ENCODE measurements at regions not wholly inside any gene's neighbourhood (a gene's known extent, or its start where the extent isn't known, plus 50 kb on each side); places are given as distances from the start of the nearest gene placed in this dataset.

DNA sequence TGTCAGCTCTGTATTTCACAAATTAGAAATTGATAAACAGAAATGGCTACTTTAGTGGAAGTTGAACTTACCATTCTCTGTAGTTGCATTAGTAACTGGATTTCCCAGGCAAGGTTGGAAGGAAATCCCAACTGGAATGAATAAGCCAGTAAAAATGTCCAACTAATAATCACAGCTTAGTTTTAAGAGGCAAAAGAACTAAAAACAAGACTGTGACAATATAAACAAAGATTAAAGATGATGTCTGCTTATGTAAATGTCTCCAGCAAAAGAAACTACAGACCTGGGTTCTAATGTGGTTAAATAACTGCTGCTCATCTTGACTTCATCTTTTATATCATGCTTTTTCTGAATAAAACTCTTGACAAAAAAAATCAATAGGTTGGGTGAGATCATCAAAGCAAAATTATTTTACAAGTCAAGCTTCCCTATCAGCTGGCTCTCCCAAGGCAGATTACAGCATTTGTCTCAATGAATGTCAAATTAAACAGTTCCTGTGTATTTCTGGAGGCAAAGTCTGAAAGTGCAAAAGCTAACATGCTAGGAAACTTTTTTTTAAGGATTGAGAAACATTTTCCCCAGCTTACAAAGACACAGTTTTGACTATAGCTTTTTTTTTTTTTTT, 62.3 kb upstream of the HMHB1 start:
- Histone ChIP-seq H3K27me3 (no peaks in the 10 kb centered on the region), H3K4me1 (peaks cover 0 to 8% (median 5%) of the 10 kb centered on the region in 4 donors), H3K9me3 (no peaks in the 10 kb centered on the region), H3K36me3 (no peaks in the 10 kb centered on the region), H3K4me3 (no peak overlapping the region), H3K27ac (no peak overlapping the region)
- intact Hi-C loops (cut with DNase I): no loop called here
- no peak for TF ChIP-seq POLR2A (IDR thresholded peaks at IDR 0.05)
- no peak for TF ChIP-seq EP300 (IDR thresholded peaks at IDR 0.05)
- no peak for TF ChIP-seq CTCF (IDR thresholded peaks at IDR 0.05)
- peak in 1 of 4 donors; percentile 12 for TF ChIP-seq POLR2AphosphoS5 (IDR thresholded peaks at IDR 0.05)
- no peak for DNase-seq

DNA sequence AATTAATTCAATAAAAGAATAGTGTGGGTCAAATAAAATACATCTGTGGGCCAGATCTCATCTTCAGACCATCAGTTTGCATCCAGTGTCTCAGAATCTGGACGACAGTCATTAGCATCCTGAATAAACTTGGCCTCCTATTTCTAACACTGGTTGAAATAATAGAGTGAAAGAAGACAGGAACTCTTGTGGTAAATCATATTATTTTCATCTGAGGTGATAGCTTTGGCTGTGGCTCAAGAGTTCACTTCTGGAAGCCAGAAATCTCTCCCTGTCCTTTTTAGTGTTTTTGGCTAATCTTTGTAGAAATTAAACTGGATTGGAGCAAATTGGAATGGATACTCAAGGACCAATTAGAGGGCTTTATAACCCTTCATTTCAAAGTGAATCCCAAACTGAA, 63.4 kb upstream of the HMHB1 start:
- no peak for DNase-seq
- TF ChIP-seq POLR2AphosphoS5 (IDR thresholded peaks at IDR 0.05): no peak
- TF ChIP-seq CTCF (IDR thresholded peaks at IDR 0.05): no peak
- no peak for TF ChIP-seq EP300 (IDR thresholded peaks at IDR 0.05)
- 73 to 80% methylated on average over 1 of the region's 1 CpG for WGBS, 2 donors
- no peaks in the 10 kb centered on the region for H3K9me3 ChIP-seq
- peaks cover 0 to 8% (median 5%) of the 10 kb centered on the region in 4 donors for H3K4me1 ChIP-seq
- intact Hi-C loops (cut with DNase I): no loop called here
- H3K4me3 ChIP-seq: no peak overlapping the region
- H3K27me3 ChIP-seq: no peaks in the 10 kb centered on the region
- H3K27ac ChIP-seq: no peak overlapping the region
- H3K36me3 ChIP-seq: no peaks in the 10 kb centered on the region

GRCh38 chr5:143742951-143743350, 69.0 kb upstream of the HMHB1 start:
- no peak overlapping the region for H3K27ac ChIP-seq
- no peaks in the 10 kb centered on the region for H3K9me3 ChIP-seq
- no peaks in the 10 kb centered on the region for H3K27me3 ChIP-seq
- 77 to 83% methylated on average over 5 of the region's 5 CpGs for WGBS, 2 donors
- no peak overlapping the region for H3K4me3 ChIP-seq
- H3K36me3 ChIP-seq: no peaks in the 10 kb centered on the region
- intact Hi-C loops (cut with DNase I): no loop called here
- peaks cover 0 to 7% (median 0%) of the 10 kb centered on the region in 4 donors for H3K4me1 ChIP-seq
- DNase-seq: no peak
- TF ChIP-seq EP300 (IDR thresholded peaks at IDR 0.05) (no peak), POLR2AphosphoS5 (IDR thresholded peaks at IDR 0.05) (no peak)

DNA sequence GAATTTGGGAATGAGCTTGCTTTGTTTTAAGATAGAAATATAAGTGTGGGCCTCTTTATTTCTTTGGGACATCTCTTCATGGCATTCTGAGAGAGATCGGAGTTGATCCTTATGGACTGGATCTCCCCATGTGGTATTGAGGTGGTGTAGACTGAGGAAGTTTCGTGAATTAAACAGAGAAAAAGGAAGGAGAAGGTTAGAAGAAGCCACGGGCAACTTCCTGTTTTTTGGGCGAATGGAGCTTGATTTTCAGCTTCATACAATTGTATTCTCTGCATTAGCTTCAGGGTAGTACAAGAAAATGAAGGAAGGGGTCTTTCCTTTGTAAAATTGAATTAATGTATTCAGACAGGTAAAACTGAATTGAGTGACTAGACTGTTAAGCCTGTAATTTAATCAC, 70.5 kb upstream of the HMHB1 start:
- no peak for DNase-seq
- TF ChIP-seq EP300 (IDR thresholded peaks at IDR 0.05) (no peak), POLR2AphosphoS5 (IDR thresholded peaks at IDR 0.05) (no peak), POLR2A (IDR thresholded peaks at IDR 0.05) (no peak), CTCF (IDR thresholded peaks at IDR 0.05) (no peak)
- no peaks in the 10 kb centered on the region for H3K9me3 ChIP-seq
- no peaks in the 10 kb centered on the region for H3K27me3 ChIP-seq
- no peak overlapping the region for H3K4me3 ChIP-seq
- intact Hi-C loops (cut with DNase I): no loop called here
- peaks cover 0 to 7% (median 0%) of the 10 kb centered on the region in 4 donors for H3K4me1 ChIP-seq
- WGBS, 2 donors: 55% methylated on average over 4 of the region's 4 CpGs
- H3K36me3 ChIP-seq: no peaks in the 10 kb centered on the region
- no peak overlapping the region for H3K27ac ChIP-seq

- no peak for DNase-seq
- no peak overlapping the region for H3K4me3 ChIP-seq
- TF ChIP-seq CTCF (IDR thresholded peaks at IDR 0.05) (no peak), POLR2AphosphoS5 (IDR thresholded peaks at IDR 0.05) (no peak), POLR2A (IDR thresholded peaks at IDR 0.05) (no peak), EP300 (IDR thresholded peaks at IDR 0.05) (no peak)
- WGBS, 2 donors: 55 to 86% methylated on average over 1 of the region's 1 CpG
- no peaks in the 10 kb centered on the region for H3K9me3 ChIP-seq
- peaks cover 0 to 7% (median 0%) of the 10 kb centered on the region in 4 donors for H3K4me1 ChIP-seq
- intact Hi-C loops (cut with DNase I): no loop called here
- no peaks in the 10 kb centered on the region for H3K27me3 ChIP-seq
- no peak overlapping the region for H3K27ac ChIP-seq
- no peaks in the 10 kb centered on the region for H3K36me3 ChIP-seq
Measured at GRCh38 chr5:143740956-143741355, 71.0 kb upstream of the HMHB1 start.

All from sigmoid colon (tissue), 6 donors.